Mesodermal cell (in vitro differentiated cells): ENCODE measurements at regions not wholly inside any gene's neighbourhood (a gene's known extent, or its start where the extent isn't known, plus 50 kb on each side); places are given as distances from the start of the nearest gene placed in this dataset.

Source experiments
- H3K27ac ChIP-seq: 2 replicates; pipeline ENCODE4 v1.7.0; 2013; ENCODE audit warnings: mild to moderate bottlenecking, low read depth, low read length, moderate library complexity; ENCODE audit not compliant: severe bottlenecking
- H3K36me3 ChIP-seq: 2 replicates; pipeline ENCODE4 v1.7.1; 2013; ENCODE audit warnings: mild to moderate bottlenecking, low read length, moderate library complexity; ENCODE audit not compliant: control insufficient read depth, insufficient read depth
- H3K4me1 ChIP-seq: one replicate; pipeline ENCODE4 v1.7.1; 2013; ENCODE audit warnings: mild to moderate bottlenecking, low read length; ENCODE audit not compliant: insufficient read depth, control insufficient read depth, poor library complexity, severe bottlenecking
- H3K4me3 ChIP-seq: 2 replicates; pipeline ENCODE4 v1.7.0; 2013; ENCODE audit warnings: low read length, control low read depth, mild to moderate bottlenecking; ENCODE audit not compliant: insufficient read depth, poor library complexity, severe bottlenecking; ENCODE audit errors: extremely low read depth
- H3K9me3 ChIP-seq: 2 replicates; pipeline ENCODE4 v1.7.1; 2013; ENCODE audit warnings: mild to moderate bottlenecking, low read length, moderate library complexity; ENCODE audit not compliant: control insufficient read depth
- WGBS, 2 experiments: methylation state at CpG; one replicate each; pipeline ENCODE4 v1.1.5; 2013; ENCODE audit warnings: missing lambda C conversion rate in 2 of 2; ENCODE audit not compliant: insufficient coverage in 2 of 2; 5-methylcytosine and 5-hydroxymethylcytosine counted together

GRCh38 chr10:78585952-78586351 is 482.8 kb upstream of the ZMIZ1 start:
- WGBS, 2 experiments = 94% methylated on average over 3 of the region's 4 CpGs; no CpG with 5 or more reads in 1 of the 2 experiments
- Histone ChIP-seq H3K27ac (no peak overlapping the region), H3K36me3 (no peaks in the 10 kb centered on the region), H3K4me1 (peaks cover 20% of the 10 kb centered on the region), H3K4me3 (no peak overlapping the region), H3K9me3 (no peaks in the 10 kb centered on the region)

- H3K4me1 ChIP-seq = peaks cover 20% of the 10 kb centered on the region
- peak overlapping the region; percentile 88 for H3K27ac ChIP-seq
- H3K36me3 ChIP-seq = no peaks in the 10 kb centered on the region
- no peaks in the 10 kb centered on the region for H3K9me3 ChIP-seq
- 68 to 84% methylated on average over 4 to 5 of the region's 9 CpGs for WGBS, 2 experiments
- H3K4me3 ChIP-seq = no peak overlapping the region
These were observed 480.5 kb upstream of the ZMIZ1 start for GRCh38 chr10:78588194-78588811.

GRCh38 chr10:78589687-78590086 is 479.1 kb upstream of the ZMIZ1 start:
- no peaks in the 10 kb centered on the region for H3K36me3 ChIP-seq
- H3K9me3 ChIP-seq = no peaks in the 10 kb centered on the region
- no peak overlapping the region for H3K4me3 ChIP-seq
- 84 to 100% methylated on average over 2 of the region's 3 CpGs for WGBS, 2 experiments
- H3K4me1 ChIP-seq = peaks cover 20% of the 10 kb centered on the region
- no peak overlapping the region for H3K27ac ChIP-seq

GRCh38 chr10:78591066-78591465 is 477.7 kb upstream of the ZMIZ1 start:
- no CpG with 5 or more reads among the region's 2 CpGs for WGBS, 2 experiments
- no peaks in the 10 kb centered on the region for H3K36me3 ChIP-seq
- H3K4me3 ChIP-seq = no peak overlapping the region
- H3K4me1 ChIP-seq = peaks cover 20% of the 10 kb centered on the region
- H3K9me3 ChIP-seq = no peaks in the 10 kb centered on the region
- H3K27ac ChIP-seq = no peak overlapping the region

GRCh38 chr10:78594559-78595268 is 474.1 kb upstream of the ZMIZ1 start:
- Histone ChIP-seq H3K36me3 (no peaks in the 10 kb centered on the region), H3K27ac (no peak overlapping the region), H3K4me3 (no peak overlapping the region), H3K4me1 (no peaks in the 10 kb centered on the region), H3K9me3 (no peaks in the 10 kb centered on the region)
- WGBS, 2 experiments = 58 to 70% methylated on average over 3 to 5 of the region's 7 CpGs

- 50 to 61% methylated on average over 3 of the region's 5 CpGs for WGBS, 2 experiments
These were observed 473.5 kb upstream of the ZMIZ1 start for GRCh38 chr10:78595269-78595619.

GRCh38 chr10:78596556-78596955 is 472.2 kb upstream of the ZMIZ1 start:
- H3K36me3 ChIP-seq = no peaks in the 10 kb centered on the region
- WGBS, 2 experiments = 61 to 94% methylated on average over 2 of the region's 2 CpGs
- H3K4me1 ChIP-seq = peaks cover 5% of the 10 kb centered on the region
- H3K9me3 ChIP-seq = no peaks in the 10 kb centered on the region
- no peak overlapping the region for H3K27ac ChIP-seq
- no peak overlapping the region for H3K4me3 ChIP-seq

More at GRCh38 chr10:78595269-78595619, 473.5 kb upstream of the ZMIZ1 start:
- Histone ChIP-seq H3K4me1 (peaks cover under 1% of the 10 kb centered on the region), H3K36me3 (no peaks in the 10 kb centered on the region), H3K27ac (no peak overlapping the region), H3K4me3 (no peak overlapping the region), H3K9me3 (no peaks in the 10 kb centered on the region)

- WGBS, 2 experiments = 97 to 98% methylated on average over 9 to 11 of the region's 11 CpGs
- no peaks in the 10 kb centered on the region for H3K9me3 ChIP-seq
- peaks cover 5% of the 10 kb centered on the region for H3K4me1 ChIP-seq
- no peaks in the 10 kb centered on the region for H3K36me3 ChIP-seq
- no peak overlapping the region for H3K4me3 ChIP-seq
- H3K27ac ChIP-seq = no peak overlapping the region
These were observed 470.8 kb upstream of the ZMIZ1 start for GRCh38 chr10:78597796-78598555.

- Histone ChIP-seq H3K9me3 (no peaks in the 10 kb centered on the region), H3K4me3 (no peak overlapping the region), H3K36me3 (no peaks in the 10 kb centered on the region), H3K4me1 (peaks cover 5% of the 10 kb centered on the region), H3K27ac (no peak overlapping the region)
- WGBS, 2 experiments = 96 to 100% methylated on average over 2 to 3 of the region's 3 CpGs
These were observed 469.5 kb upstream of the ZMIZ1 start for GRCh38 chr10:78599122-78599853.

- no peaks in the 10 kb centered on the region for H3K36me3 ChIP-seq
- WGBS, 2 experiments = 60% methylated on average over 1 of the region's 5 CpGs; no CpG with 5 or more reads in 1 of the 2 experiments
- no peak overlapping the region for H3K27ac ChIP-seq
- H3K4me3 ChIP-seq = no peak overlapping the region
- no peaks in the 10 kb centered on the region for H3K9me3 ChIP-seq
- peaks cover 5% of the 10 kb centered on the region for H3K4me1 ChIP-seq
These were observed 468.6 kb upstream of the ZMIZ1 start for GRCh38 chr10:78600121-78600665.
